Astrocyte of the cerebellum (primary cell): ENCODE measurements at regions not wholly inside any gene's neighbourhood (a gene's known extent, or its start where the extent isn't known, plus 50 kb on each side); places are given as distances from the start of the nearest gene placed in this dataset.
A peak's percentile ranks its signal among the peaks of the same experiment; 100 is the strongest.

ENCODE experiments used
- DNase-seq: peaks from one replicate; pipeline ENCODE4 v3.0.0-alpha.2; 2011; ENCODE audit warnings: low read depth
- H3K4me3 ChIP-seq: 2 replicates; pipeline ENCODE4 v1.5.1; 2011; ENCODE audit warnings: mild to moderate bottlenecking, low read depth, low read length, moderate library complexity
- CTCF ChIP-seq: IDR thresholded peaks from 2 replicates; pipeline ENCODE4 v1.5.1; 2012; ENCODE audit warnings: low read length, low read depth, moderate library complexity, mild to moderate bottlenecking; ENCODE audit errors: missing control alignments
- in situ Hi-C: cut with HindIII; loops from 2 replicates; pipeline ENCODE4 v1.10.0; 2017; ENCODE audit warnings: low sequenced_read_pairs

GRCh38 chr13:72648513-72649065, 78.8 kb downstream of the MZT1 start:
- peak; percentile 47 for TF ChIP-seq CTCF
- H3K4me3 ChIP-seq, result no peak overlapping the region
- no peak for DNase-seq
- in situ Hi-C loops, result no loop called here

GRCh38 chr13:72647422-72647821, 80.0 kb downstream of the MZT1 start:
- no peak for DNase-seq
- in situ Hi-C loops, result no loop called here
- TF ChIP-seq CTCF, result no peak
- no peak overlapping the region for H3K4me3 ChIP-seq

GRCh38 chr13:72645521-72645920, 81.9 kb downstream of the MZT1 start:
- in situ Hi-C loops, result no loop called here
- no peak for DNase-seq
- no peak overlapping the region for H3K4me3 ChIP-seq
- no peak for TF ChIP-seq CTCF

GRCh38 chr13:72643311-72643989, 84.0 kb downstream of the MZT1 start:
- peak; percentile 79 for TF ChIP-seq CTCF
- DNase-seq, result peak; percentile 13
- in situ Hi-C loops, result no loop called here
- H3K4me3 ChIP-seq, result no peak overlapping the region

- no peak for DNase-seq
- H3K4me3 ChIP-seq, result no peak overlapping the region
- no peak for TF ChIP-seq CTCF
- in situ Hi-C loops, result no loop called here
Observed at GRCh38 chr13:72639377-72639776, 88.1 kb downstream of the MZT1 start.

- no peak for TF ChIP-seq CTCF
- DNase-seq, result peak; percentile 11
- in situ Hi-C loops, result no loop called here
- H3K4me3 ChIP-seq, result no peak overlapping the region
Observed at GRCh38 chr13:72638059-72638815, 89.2 kb downstream of the MZT1 start.
